ENCODE measurements at regions not wholly inside any gene's neighbourhood (a gene's known extent, or its start where the extent isn't known, plus 50 kb on each side); places are given as distances from the start of the nearest gene placed in this dataset.

DNA sequence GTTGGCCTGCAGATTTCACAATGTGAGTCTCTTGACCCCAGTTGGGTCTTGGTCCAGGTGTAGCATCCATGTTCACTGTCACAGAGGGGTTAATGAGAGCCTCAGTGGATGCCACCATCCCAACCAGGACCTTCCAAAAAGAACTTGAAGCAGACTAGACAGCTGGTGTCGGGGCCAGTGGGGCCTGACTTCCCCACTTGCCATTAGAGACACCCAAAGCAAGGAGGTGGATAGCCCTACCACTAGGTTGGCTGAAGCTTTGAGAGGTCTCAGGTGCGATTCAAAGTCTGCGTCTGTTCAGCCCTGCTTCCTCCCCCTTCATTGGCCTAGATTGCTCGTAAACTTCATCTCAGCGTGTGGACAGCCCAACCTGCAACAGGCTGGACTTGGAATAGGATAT lies 196.4 kb upstream of the RREB1 start:
- TF ChIP-seq CTCF (IDR thresholded peaks at IDR 0.05) (no peak), ZFX (IDR thresholded peaks at IDR 0.05; ENCODE audit: borderline replicate concordance) (no peak)

Data from 22Rv1 (cell line).